Sigmoid colon (tissue), 4 donors: ENCODE measurements at regions not wholly inside any gene's neighbourhood (a gene's known extent, or its start where the extent isn't known, plus 50 kb on each side); places are given as distances from the start of the nearest gene placed in this dataset.

Experiments
- EP300 ChIP-seq, 4 donors: sonication (generic); formaldehyde crosslinking; IDR thresholded peaks; one replicate each; pipeline ENCODE4 v1.6.1; 2017; ENCODE audit warnings: antibody characterized with exemption in 4 of 4
- TF ChIP-seq, protein P1 (sequence below), 4 experiments: fragments of 450-650 bp in 3 of 4; fragments of 200-600 bp in 1 of 4; IDR thresholded peaks; one replicate each; pipeline ENCODE4 v1.5.1; 2016 to 2019; ENCODE audit warnings: antibody characterized with exemption in 4 of 4, mild to moderate bottlenecking in 3 of 4, moderate library complexity in 2 of 4

DNA sequence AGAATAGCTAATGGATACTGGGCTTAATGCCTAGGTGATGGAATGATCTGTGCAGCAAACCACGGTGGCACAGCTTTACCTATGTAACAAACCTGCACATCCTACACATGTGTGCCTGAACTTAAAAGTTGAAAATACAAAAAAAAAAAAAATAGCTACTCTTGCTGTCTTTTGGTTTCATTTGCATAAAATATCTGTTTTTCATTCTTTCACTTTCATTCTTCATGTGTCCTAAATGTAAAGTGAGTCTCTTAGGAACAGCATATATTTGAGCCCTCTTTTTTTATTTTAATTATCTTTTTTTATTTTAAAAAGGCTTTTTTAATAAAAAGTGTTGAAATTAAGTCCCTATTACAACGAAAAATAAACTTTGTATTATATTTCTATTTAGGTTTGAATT lies 836.1 kb upstream of the KCND2 start:
- no peak for TF ChIP-seq EP300 (IDR thresholded peaks at IDR 0.05)
- TF ChIP-seq, protein P1, sequence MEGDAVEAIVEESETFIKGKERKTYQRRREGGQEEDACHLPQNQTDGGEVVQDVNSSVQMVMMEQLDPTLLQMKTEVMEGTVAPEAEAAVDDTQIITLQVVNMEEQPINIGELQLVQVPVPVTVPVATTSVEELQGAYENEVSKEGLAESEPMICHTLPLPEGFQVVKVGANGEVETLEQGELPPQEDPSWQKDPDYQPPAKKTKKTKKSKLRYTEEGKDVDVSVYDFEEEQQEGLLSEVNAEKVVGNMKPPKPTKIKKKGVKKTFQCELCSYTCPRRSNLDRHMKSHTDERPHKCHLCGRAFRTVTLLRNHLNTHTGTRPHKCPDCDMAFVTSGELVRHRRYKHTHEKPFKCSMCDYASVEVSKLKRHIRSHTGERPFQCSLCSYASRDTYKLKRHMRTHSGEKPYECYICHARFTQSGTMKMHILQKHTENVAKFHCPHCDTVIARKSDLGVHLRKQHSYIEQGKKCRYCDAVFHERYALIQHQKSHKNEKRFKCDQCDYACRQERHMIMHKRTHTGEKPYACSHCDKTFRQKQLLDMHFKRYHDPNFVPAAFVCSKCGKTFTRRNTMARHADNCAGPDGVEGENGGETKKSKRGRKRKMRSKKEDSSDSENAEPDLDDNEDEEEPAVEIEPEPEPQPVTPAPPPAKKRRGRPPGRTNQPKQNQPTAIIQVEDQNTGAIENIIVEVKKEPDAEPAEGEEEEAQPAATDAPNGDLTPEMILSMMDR (IDR thresholded peaks at IDR 0.05): no peak
